ENCODE measurements at regions not wholly inside any gene's neighbourhood (a gene's known extent, or its start where the extent isn't known, plus 50 kb on each side); places are given as distances from the start of the nearest gene placed in this dataset.

DNA sequence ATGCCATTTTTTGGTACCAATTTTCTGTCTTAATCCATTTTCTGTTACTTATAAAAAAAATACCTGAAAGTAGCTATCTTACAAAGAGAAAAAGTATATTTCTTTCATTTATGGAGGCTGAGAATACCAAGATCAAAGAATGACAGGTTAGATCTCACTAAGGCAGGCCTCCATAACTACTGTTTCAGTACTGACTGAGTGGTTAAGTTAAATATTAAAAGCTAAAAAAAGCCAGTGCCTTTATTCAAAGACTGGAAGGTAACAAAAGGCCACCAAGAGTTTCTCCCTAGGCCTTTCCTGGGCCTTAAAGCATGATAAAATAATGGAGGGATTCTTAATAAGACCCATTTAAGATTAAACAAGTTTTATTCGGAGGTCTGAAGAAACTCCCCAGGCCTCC, 687.7 kb upstream of the ADGRL4 start:
- no peak overlapping the region for H3K4me3 ChIP-seq (ENCODE audit: low read depth, low read length)

DNA sequence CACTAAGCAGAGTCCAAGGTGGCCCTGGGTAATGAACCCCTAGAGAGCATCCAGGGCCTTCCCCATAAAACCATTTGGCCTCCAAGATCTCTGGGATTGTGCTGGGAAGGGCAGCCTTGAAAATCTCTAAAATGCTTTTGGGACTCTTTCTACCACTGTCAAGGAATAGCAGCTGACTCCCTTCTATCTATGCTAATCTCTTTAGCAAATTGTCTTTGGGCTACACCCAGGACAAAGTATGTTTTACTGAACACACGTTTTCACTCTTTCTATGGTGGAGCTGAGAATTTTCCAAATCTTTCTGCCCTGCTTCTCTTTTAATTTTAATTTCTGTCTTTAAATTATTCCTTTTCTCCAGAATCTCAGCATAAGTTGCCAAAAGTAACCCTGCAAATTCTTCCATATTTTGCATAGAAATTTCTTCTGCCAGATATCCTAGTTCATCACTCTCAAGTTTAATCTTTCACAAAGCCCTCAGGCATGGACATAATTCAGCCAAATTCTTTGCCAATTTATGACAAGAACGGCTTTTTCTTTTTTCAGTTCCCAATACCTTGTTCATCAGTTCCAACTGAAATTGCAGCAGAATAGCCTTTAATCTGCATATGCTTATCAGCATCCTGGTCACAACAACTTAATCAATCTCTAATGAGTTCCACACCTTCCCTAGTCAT, 687.0 kb upstream of the ADGRL4 start:
- no peak overlapping the region for H3K4me3 ChIP-seq (ENCODE audit: low read depth, low read length)

DNA sequence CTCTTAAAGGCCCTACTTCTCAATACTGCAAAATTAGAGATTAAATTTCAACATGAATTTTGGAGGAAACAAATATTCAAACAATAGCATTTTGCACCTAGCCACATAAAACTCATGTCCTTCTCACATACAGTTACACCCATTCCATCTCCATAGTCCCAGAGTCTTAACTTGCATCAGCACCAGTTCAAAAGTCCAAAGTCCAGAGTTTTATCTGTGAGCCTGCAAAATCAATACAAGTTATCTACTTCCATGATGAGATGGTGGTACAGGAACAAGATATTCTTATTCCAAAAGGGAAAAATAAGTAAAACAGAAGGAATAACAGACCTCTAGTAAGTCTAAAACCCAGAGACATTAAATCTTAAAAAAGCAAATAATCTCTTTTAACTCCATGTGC, 686.0 kb upstream of the ADGRL4 start:
- no peak overlapping the region for H3K4me3 ChIP-seq (ENCODE audit: low read depth, low read length)

DNA sequence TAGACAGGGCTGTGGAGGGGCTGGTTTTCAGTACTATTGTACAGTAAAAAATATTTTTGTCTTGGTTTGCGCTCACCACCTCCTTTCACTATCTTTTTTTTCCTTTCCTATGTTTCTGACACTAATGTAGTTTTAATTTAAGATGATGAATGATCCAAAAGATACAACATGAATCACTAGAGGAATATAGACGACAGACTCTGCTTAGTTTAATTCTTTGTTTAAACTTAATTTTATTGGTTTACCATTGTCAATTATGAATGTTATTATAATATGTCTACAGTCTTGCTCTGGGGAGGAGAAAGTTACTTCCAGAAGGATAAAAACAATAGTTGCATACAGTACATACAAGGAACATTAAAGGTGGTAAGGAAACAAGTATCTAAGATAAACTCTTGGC, 682.4 kb upstream of the ADGRL4 start:
- H3K4me3 ChIP-seq (ENCODE audit: low read depth, low read length): no peak overlapping the region

DNA sequence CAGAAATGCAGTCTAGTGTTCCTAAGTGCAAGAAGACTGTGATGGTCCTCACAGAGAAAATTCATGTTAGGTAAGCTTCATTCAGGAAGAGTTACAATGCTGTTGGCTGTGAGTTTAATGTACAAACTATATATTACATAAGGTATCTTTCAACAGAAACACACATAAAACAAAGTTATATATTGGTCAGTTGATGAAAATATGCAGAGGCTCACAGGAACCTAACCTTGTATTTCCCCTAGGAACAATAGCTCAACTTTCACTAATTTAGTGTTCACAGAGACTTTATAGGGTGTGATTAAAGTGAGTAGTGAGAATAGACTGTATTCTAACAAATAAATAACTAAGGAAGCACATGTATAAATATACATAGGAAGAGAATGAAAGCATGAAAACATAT, 676.9 kb upstream of the ADGRL4 start:
- H3K4me3 ChIP-seq (ENCODE audit: low read depth, low read length): no peak overlapping the region

DNA sequence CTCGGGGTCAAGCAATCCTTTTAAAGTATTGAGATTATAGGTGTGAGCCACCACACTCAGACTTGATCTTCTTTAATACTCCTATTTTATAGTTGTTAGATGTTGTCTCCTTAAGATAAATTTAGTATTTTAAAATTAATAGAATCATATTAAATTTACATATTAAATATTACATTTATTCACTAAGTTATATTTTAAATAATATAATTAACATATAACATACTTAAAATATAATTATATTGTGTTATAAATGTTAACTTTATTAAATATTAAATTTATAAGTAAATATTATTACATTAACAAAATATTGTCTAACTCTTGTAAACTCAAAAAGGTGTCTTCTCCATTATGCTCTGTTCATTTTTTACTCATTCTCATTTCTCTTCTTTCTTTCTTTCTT, 675.9 kb upstream of the ADGRL4 start:
- no peak overlapping the region for H3K4me3 ChIP-seq (ENCODE audit: low read depth, low read length)

DNA sequence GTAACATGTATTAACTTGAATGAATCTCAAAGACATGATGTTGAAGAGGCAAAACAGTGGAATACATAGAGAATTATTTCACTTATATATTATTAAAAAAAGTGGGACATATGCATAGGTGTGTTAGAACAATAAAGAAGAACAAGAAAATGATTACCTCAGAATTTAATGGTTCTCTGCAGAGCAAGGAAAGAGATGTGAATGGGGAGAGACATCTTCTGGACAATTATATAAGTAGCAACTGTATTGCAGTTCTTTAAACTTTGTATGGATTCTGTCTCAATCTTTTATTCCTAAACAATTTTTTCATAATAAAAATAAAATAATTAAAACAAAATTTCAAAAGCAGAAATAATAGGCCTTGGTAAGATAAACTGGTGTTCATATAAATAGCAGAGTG, 674.9 kb upstream of the ADGRL4 start:
- no peak overlapping the region for H3K4me3 ChIP-seq (ENCODE audit: low read depth, low read length)

DNA sequence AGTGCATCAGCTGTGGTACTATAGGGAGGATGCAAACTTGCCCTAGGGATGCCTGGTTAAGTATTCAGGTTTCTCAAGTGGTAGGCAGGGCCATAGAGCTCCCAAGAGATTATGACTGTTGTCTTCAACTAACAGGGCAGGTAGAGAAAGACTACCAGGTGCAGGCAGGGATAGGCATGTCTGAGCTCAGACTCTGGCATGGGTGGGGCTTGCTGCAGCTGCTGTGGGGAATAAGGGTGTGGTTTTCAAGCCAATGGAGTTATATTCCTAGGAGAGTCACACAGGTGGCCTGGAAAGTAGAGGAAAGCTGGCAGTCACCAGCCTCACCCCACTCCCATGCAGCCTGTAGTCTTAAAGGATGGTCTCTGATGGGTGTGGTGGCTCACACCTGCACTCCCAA, 673.4 kb upstream of the ADGRL4 start:
- no peak overlapping the region for H3K4me3 ChIP-seq (ENCODE audit: low read depth, low read length)

DNA sequence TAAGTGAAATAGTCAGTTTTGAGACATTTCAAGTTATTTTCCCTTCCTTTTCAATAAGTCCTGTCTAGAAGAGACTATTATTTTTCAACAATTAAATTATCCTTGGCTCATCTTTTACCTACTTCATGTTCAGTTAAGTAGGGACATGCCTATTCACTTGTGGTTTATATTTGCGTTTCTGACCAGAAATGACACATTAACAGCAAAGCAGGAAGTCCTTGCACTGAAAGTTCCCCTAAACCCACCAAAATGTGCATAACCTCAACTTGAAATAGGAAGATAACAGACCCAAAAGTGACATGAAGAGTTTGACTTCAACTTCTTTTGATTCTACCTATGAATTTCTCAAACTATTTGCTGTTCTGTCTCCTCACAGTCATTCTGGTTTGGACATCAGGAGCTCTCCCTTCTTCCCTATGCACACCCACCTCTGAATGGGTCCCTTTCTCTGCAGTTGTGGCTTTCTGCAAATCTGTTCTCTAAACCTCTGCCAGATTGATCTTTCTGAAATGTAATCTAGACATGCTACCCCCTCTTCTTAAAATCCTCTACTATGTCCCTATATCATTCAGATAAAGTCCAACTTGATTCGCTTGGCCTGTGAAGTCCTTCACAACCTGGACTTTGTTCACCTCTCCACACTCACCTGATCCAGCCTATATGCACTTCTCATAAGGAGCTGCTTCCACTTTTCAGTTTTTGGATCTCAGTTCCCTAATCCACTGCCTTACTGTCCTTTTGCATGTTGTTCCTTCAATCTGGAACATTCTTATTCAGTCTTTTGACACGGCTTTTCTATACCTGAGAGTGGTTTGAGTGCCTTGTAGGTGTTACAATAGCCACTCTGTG, 661.5 kb upstream of the ADGRL4 start:
- no peak overlapping the region for H3K4me3 ChIP-seq (ENCODE audit: low read depth, low read length)

DNA sequence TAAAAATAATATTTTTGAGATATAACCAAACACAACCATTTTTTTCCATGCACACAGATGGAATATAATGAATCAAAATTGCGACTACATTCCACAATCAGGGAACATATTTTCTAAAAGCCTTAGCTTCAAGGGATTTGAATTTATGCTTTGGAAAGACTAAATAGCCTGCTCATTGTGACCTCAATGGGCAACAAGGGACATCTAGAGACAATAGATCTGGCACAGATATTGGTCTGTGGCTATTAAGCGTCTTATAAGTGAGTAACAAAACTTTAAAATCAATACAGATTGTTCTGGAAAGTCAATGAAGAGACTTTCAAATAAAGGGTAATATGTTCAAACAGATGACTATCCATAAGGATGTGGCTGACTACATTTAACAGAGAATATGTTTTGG, 660.6 kb upstream of the ADGRL4 start:
- no peak overlapping the region for H3K4me3 ChIP-seq (ENCODE audit: low read depth, low read length)

DNA sequence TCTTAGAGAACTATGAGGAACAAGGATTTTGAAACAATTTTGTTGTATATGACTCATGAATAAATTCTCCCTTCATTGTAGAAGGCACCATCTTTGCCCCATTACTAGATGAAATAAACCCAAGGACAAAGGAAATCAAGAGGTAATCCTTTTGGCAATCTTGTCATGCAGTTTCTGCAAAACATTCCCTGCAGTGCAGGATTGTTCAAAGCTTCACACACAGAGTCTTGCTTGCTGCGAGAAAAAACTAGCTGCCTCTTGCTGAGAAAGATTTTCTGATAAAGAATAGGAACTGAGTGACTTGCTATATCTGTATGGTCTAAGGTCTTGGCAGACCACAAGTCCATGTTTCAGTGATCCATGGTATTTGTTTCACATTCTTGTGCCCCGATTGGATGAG, 657.4 kb upstream of the ADGRL4 start:
- no peak overlapping the region for H3K4me3 ChIP-seq (ENCODE audit: low read depth, low read length)

DNA sequence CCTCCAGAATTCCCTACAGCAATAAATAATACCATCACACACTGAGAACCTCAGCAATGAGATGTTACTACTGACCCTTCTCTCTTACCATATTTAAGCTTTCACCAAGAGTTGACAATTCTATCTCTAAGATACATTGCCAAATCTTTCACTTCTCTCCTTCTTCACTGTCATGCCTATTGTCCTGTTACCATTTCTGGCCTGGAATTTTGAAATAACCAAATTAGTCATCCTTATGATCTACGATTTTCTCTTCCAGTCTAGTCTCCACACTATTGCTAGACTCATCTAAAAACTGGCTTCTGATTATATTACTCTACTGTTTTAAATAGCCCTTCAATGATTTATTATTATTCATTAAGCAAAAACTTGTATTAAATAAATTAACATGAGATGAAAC, 656.1 kb upstream of the ADGRL4 start:
- no peak overlapping the region for H3K4me3 ChIP-seq (ENCODE audit: low read depth, low read length)

DNA sequence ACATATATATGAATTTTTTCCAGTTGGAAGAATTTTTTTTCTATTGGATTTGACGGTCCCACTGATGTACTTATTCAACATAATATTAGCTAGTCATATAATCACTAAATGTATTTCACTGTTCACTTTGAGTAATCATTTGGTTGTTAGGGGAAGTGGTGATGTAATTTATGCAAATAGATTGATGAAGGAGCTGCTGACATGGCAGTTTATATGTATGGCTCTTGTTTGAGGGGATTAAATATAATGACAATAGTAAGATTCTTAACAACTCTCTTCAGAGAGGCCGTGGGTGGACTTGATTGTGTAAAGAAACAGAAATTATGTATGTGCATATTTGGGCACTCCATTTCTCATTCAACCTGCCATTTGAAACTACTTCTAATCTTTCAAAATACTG, 653.6 kb upstream of the ADGRL4 start:
- H3K4me3 ChIP-seq (ENCODE audit: low read depth, low read length): no peak overlapping the region

DNA sequence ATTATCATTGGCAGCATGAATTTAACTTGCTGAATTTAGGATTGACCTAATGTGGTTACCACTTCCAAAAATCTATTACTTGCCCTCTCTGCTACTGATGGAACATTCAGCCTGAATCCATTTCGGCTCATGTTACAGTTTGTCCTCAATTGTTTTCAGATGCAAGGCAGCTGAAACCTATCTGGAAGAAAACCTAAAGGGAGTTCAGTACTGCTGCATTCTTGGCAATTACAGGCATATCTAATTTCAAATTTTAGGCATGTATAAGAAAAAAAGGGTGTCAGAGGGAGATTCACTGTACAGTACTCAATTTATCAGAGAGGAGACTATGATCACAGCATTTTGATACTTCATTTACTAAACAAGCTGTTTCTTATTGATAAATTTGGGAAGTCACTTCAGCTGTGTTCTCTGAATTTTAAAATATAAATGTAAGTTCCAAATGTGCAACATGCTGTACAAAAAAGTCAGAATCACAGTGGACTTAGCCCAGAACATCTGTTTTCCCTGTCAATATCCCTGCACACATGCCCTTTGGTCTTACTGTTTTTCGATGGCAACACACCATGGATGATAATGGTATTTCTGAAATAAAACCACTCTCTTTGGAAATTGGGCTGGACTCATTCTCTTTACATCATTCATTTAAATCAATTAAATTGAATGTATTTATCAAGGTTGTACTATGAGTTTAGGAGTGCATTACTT, 651.6 kb upstream of the ADGRL4 start:
- H3K4me3 ChIP-seq (ENCODE audit: low read depth, low read length): no peak overlapping the region

DNA sequence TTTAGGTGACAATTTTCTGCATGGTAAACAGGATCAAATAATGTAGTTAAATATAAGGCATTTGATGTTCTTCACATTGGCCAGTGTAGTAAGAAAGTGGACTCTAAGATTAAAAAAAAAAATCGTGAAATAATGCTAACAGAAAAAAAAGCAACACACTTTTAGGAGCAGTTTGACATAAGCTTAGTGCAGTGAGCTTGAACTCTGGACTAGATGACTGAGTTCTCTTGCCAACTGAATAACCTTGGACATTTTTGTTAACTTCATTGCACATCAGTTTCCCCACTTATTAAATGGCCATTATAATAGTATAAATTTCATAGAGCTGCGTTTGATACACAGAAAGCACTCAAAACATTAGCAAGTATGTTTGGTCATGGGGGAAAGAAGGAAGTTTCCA, 649.3 kb upstream of the ADGRL4 start:
- H3K4me3 ChIP-seq (ENCODE audit: low read depth, low read length): no peak overlapping the region

DNA sequence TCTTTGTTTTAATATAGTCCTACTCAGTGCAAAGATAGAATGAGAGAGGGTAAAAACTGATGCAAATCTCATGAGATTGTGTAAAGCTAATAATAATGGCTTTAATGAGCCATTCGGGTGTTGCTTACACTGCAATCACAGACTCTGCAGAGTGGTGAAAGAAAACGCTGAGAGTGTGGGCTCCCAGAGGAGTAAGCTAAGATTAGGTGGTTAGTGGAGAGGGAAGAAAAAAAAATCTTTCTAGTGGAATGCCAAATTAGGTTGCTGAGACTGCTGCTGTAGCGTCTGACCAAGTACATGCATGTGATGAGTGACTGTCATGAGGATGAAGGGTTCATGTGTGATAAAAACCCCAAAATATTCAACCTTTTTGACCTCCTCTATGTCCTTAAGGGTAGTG, 645.9 kb upstream of the ADGRL4 start:
- no peak overlapping the region for H3K4me3 ChIP-seq (ENCODE audit: low read depth, low read length)

DNA sequence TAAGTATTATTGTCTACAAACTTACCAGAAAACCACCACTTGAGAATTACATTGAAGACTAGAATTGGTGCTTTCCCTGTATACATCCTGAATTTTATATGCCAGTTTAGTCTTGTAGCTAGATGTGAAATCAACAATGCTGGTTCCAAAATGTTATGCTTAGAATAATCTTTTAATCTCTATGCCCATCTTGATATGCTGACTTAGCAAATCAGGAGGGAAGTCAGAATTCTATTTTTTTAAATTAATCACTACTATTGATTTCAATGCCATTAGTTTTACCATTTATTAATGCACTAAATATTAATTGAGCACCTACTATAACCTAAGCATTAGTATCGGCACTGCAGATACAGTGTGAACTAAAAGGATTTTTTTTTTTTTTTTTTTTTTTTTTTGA, 641.6 kb upstream of the ADGRL4 start:
- H3K4me3 ChIP-seq (ENCODE audit: low read depth, low read length): no peak overlapping the region

DNA sequence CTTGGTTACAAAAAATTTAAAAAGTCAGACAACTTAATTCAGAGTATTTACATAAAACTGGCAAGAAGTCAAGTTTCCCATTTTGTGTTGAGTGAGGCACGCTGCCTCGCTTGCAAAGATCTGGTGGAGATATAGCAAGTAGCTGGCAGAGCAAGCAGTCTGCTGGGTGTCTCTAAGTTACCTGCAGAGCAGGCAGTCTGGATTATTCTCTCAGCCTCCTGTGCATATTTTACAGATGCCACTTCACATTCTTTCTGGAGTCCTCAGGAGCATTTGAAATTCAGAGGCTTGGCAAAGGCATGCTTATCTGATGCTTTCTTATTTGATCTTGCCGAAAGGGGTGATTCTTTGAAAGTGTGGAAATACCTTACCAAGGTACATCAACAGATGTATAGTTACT, 640.4 kb upstream of the ADGRL4 start:
- no peak overlapping the region for H3K4me3 ChIP-seq (ENCODE audit: low read depth, low read length)

DNA sequence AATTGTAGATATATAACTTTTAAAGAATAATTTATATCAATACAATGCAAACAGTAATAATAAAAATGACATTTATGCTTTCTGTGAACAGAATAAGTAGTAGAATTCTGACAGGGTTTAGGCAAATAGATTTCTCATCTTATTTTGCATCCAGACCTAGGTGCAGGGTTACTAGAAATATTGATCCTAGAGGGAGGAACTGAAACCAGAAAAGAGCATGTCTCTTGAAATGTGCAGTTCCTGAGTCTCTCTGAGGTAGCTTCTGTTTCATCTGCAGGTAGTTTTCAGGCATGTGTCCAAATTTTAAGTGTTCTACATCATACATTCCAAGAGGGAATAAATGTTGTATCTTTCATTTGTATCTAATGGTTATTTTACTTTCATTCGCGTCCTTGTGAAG, 631.9 kb upstream of the ADGRL4 start:
- no peak overlapping the region for H3K4me3 ChIP-seq (ENCODE audit: low read depth, low read length)

DNA sequence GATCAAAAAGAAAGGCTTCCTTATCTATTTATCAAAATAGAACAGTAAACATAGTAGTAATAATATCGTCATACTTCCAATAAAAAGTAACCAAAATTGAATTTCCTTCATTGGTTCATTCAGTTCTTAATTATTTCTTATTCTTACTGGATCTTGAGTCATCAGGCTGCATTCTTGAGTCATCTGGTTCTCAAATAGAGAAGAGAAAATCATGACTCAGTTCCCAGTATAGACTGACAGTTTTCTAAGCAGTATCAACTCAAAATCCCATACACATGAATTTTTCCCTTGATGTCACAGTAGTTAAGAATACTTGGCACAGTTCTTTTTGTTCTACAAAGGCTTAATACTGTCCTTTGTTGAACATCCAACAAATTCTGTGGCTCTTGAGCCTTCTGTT, 626.9 kb upstream of the ADGRL4 start:
- H3K4me3 ChIP-seq (ENCODE audit: low read depth, low read length): no peak overlapping the region

DNA sequence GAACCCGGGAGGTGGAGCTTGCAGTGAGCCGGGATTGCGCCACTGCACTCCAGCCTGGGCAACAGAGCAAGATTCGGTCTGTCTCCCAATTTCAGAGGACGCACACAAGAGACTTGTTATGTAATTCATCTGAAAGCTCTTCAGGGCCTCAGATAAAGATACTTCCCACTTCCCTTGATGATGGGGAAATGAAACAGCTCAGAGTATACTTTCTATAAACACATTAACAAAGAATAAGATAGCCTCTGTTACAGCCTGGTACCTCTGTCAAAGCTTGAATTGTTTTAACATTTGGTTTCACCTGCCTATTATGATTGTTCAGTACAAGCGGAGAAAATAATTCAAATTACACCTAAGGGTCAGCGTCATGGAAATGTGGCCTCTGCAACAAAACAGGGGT, 622.9 kb upstream of the ADGRL4 start:
- no peak overlapping the region for H3K4me3 ChIP-seq (ENCODE audit: low read depth, low read length)

DNA sequence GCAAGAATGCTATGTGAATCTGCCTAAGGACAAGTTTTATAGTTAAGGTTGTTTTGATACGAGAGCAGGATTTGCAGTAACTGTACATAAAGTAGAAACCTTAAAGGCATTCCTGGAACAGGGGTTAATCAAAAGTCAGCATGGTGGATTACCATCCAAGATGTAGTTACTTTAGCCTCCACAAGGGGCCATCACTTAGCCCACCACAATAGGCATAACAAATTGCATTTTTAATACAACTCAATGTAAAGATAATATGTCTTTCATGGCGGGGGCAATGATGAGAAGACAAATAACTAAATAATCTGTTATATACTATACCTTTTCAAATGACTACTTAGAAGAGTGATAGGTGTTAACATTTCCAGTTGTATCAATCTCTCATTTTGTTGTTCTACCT, 611.2 kb upstream of the ADGRL4 start:
- H3K4me3 ChIP-seq (ENCODE audit: low read depth, low read length): no peak overlapping the region

All from iPS-11a (cell line).